PC-9 (cell line): ENCODE measurements at regions not wholly inside any gene's neighbourhood (a gene's known extent, or its start where the extent isn't known, plus 50 kb on each side); places are given as distances from the start of the nearest gene placed in this dataset.

Experiments
- BruUV-seq: library from RNA; stranded (reverse); fragments of 400-500 nt; replicated peaks from 2 replicates; lab custom pipeline; 2021; lab: Mats Ljungman, UMichigan
- CTCF ChIA-PET: fragments of 300-600 bp; sonication (Branson Sonifier 250); formaldehyde crosslinking; loops from one replicate; lab custom pipeline; 2022; ENCODE audit warnings: antibody characterized with exemption; lab: Charles Lee
- POLR2A ChIA-PET: fragments of 300-600 bp; sonication (Branson Sonifier 250); formaldehyde crosslinking; loops from one replicate; lab custom pipeline; 2022; ENCODE audit warnings: antibody characterized with exemption; ENCODE audit not compliant: unreplicated experiment; lab: Charles Lee
- DNase-seq, 2 experiments: peaks; one replicate each; pipeline versions ENCODE4 v3.0.0 to v3.0.0-alpha.2; 2015 to 2022; ENCODE audit warnings: mixed read lengths in 1 of 2
- H2AFZ ChIP-seq: fragments of 200-600 bp; sonication (generic); 2 replicates; pipeline ENCODE4 v1.8.1; 2017; ENCODE audit warnings: antibody characterized with exemption
- H3F3A ChIP-seq: fragments of 200-600 bp; sonication (generic); 2 replicates; pipeline ENCODE4 v1.8.1; 2017; ENCODE audit warnings: antibody characterized with exemption, mild to moderate bottlenecking, low read depth; ENCODE audit not compliant: insufficient read depth
- H3K27ac ChIP-seq: fragments of 200-600 bp; sonication (generic); 2 replicates; pipeline ENCODE4 v1.6.1; 2016; ENCODE audit warnings: mixed run types
- H3K27me3 ChIP-seq: fragments of 200-600 bp; sonication (generic); 2 replicates; pipeline ENCODE4 v1.6.1; 2016; ENCODE audit warnings: low read depth, mixed run types; ENCODE audit not compliant: insufficient read depth
- H3K36me3 ChIP-seq: fragments of 200-600 bp; sonication (generic); 2 replicates; pipeline ENCODE4 v1.6.1; 2016; ENCODE audit warnings: low read depth, mixed run types
- H3K4me1 ChIP-seq: fragments of 200-600 bp; sonication (generic); replicated peaks from 2 replicates; pipeline ENCODE4 v1.6.1; 2016; ENCODE audit warnings: mixed run types; ENCODE audit not compliant: insufficient read depth
- H3K4me2 ChIP-seq: fragments of 200-600 bp; sonication (generic); 2 replicates; pipeline ENCODE4 v1.6.1; 2017; ENCODE audit warnings: mixed run types
- H3K4me3 ChIP-seq: fragments of 200-600 bp; sonication (generic); 2 replicates; pipeline ENCODE4 v1.6.1; 2016; ENCODE audit warnings: mixed run types
- H3K79me2 ChIP-seq: fragments of 200-600 bp; sonication (generic); 2 replicates; pipeline ENCODE4 v1.6.1; 2017; ENCODE audit warnings: low read depth, mixed run types
- H3K9me2 ChIP-seq: fragments of 200-600 bp; sonication (generic); 2 replicates; pipeline ENCODE4 v1.8.1; 2017; ENCODE audit warnings: mild to moderate bottlenecking; ENCODE audit not compliant: insufficient read depth
- H3K9me3 ChIP-seq: fragments of 200-600 bp; sonication (generic); 2 replicates; pipeline ENCODE4 v1.8.1; 2016; ENCODE audit warnings: low read depth; ENCODE audit not compliant: insufficient read depth
- H4K20me1 ChIP-seq: fragments of 200-600 bp; sonication (generic); 2 replicates; pipeline ENCODE4 v1.8.1; 2017; ENCODE audit not compliant: insufficient read depth
- CTCF ChIP-seq: fragments of 200-600 bp; sonication (generic); conservative IDR thresholded peaks from 2 replicates; pipeline ENCODE4 v1.6.1; 2017; ENCODE audit warnings: mixed run types, antibody characterized with exemption, mild to moderate bottlenecking, moderate library complexity
- EZH2 ChIP-seq: fragments of 200-600 bp; sonication (generic); IDR thresholded peaks from 2 replicates; pipeline ENCODE4 v1.8.0; 2017; ENCODE audit warnings: antibody characterized with exemption, low read depth
- intact Hi-C: fragments of 100-400 bp; cut with micrococcal nuclease; formaldehyde crosslinking; loops from one replicate; pipeline ENCODE4 v1.10.0; 2022; ENCODE audit not compliant: unreplicated experiment

DNA sequence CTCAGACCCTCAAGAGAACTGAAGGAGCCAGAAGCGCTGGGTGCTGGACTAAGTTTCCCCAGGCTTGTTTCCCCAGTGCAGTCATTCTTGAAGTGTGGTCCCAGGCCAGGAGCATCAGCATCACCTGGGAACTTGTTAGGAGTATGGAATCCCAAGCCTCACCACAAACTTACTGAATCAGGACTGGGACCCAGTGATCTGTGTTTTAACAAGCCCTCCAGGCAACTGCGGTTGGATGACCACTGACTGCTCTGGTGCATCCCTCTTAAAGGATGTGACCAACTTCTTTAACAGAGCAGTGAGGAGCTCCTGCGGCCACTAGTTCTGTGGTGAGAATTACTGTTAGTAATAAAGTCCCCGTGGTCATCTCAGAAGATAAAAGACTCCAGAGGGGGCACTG lies 62.4 kb upstream of the DAZL start:
- Histone ChIP-seq H3K36me3 (no peaks in the 10 kb centered on the region), H3K79me2 (no peaks in the 10 kb centered on the region), H3K27me3 (no peaks in the 10 kb centered on the region), H3K9me3 (0 out of 2 replicates have a peak, but pooled peaks cover under 1% of the 10 kb centered on the region), H3K4me1 (peaks cover 19% of the 10 kb centered on the region), H3K4me2 (no peak overlapping the region), H4K20me1 (no peaks in the 10 kb centered on the region), H3K9me2 (no peaks in the 10 kb centered on the region), H3K27ac (no peak overlapping the region), H3F3A (peaks cover 9% of the 10 kb centered on the region; the same call in 1 of the 2 replicates), H2AFZ (no peak overlapping the region), H3K4me3 (no peak overlapping the region)
- no peak for DNase-seq
- ChIA-PET CTCF (no interaction called here), POLR2A (no interaction called here)
- intact Hi-C loops = no loop called here
- no TSS peak for BruUV-seq
- no peak for TF ChIP-seq CTCF
- TF ChIP-seq EZH2 = no peak

- no peak for TF ChIP-seq CTCF
- no peak for TF ChIP-seq EZH2
Measured at GRCh38 chr3:16668776-16669545, 63.7 kb upstream of the DAZL start.

DNA sequence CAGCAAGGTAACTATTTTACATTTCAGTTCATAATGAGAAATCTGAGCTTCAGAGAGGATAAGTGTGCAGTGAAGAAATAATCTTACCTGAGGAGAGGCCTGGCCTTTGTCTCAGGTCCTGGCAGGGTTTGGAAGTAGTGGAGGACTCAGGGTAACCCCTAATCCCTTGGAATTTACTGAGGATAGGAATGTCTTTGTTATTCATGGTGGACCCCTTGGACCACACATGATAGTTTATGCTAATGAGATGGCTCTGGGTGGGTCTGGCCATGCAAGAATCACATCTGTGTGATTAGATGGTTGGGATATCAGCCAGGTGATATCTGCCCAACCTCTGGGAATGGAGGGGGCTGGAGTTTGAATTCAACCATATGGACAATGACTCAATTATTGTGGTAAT lies 65.0 kb upstream of the DAZL start:
- Histone ChIP-seq H3K27me3 (no peaks in the 10 kb centered on the region), H3K9me3 (no peaks in the 10 kb centered on the region), H3K27ac (no peak overlapping the region), H3K79me2 (no peaks in the 10 kb centered on the region), H3K36me3 (no peaks in the 10 kb centered on the region), H4K20me1 (no peaks in the 10 kb centered on the region), H2AFZ (no peak overlapping the region), H3K4me3 (no peak overlapping the region), H3K4me2 (no peak overlapping the region), H3K4me1 (peaks cover 7% of the 10 kb centered on the region), H3F3A (no peaks in the 10 kb centered on the region), H3K9me2 (no peaks in the 10 kb centered on the region)
- BruUV-seq = no TSS peak
- CTCF ChIA-PET = no interaction called here
- intact Hi-C loops = no loop called here
- POLR2A ChIA-PET = no interaction called here
- DNase-seq = no peak
- TF ChIP-seq EZH2 = no peak
- TF ChIP-seq CTCF = no peak

More at GRCh38 chr3:16668776-16669545, 63.7 kb upstream of the DAZL start:
- Histone ChIP-seq H3K9me2 (no peaks in the 10 kb centered on the region), H3K4me3 (no peak overlapping the region), H4K20me1 (no peaks in the 10 kb centered on the region), H3K4me1 (peaks cover 19% of the 10 kb centered on the region), H3K27ac (no peak overlapping the region), H3K4me2 (no peak overlapping the region), H3K9me3 (no peaks in the 10 kb centered on the region), H3F3A (peaks cover 9% of the 10 kb centered on the region; the same call in 1 of the 2 replicates), H2AFZ (no peak overlapping the region), H3K79me2 (no peaks in the 10 kb centered on the region), H3K27me3 (no peaks in the 10 kb centered on the region), H3K36me3 (no peaks in the 10 kb centered on the region)
- intact Hi-C loops = no loop called here
- DNase-seq = no peak
- BruUV-seq = no TSS peak
- POLR2A ChIA-PET = no interaction called here
- CTCF ChIA-PET = no interaction called here
